ENCODE measurements at regions not wholly inside any gene's neighbourhood (a gene's known extent, or its start where the extent isn't known, plus 50 kb on each side); places are given as distances from the start of the nearest gene placed in this dataset.
"Not testable (repeated sequence)": the region's sequence is repeated elsewhere in the genome, so short reads cannot be mapped to it uniquely, and the experiment has no call there.

DNA sequence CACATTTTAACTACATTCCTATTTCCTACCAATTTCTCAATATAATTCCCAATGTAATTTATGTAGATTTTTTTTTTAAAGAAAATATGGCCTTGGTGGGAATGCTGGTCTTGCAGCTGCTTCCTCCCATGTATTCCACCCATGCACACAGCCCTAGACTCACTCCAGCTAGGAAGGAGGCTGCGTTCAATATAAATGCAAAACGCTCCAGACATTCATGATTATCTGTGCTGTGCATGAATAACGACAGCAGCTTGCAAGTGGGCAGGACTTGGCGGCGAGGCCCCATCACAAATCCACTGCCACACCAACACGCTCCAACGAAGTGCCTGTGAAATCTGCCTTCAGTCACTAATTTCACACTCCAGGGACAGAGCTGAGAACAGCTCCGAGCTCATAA is 391.2 kb downstream of the PREX1 start:
- not testable (repeated sequence) for DNase-seq

DNA sequence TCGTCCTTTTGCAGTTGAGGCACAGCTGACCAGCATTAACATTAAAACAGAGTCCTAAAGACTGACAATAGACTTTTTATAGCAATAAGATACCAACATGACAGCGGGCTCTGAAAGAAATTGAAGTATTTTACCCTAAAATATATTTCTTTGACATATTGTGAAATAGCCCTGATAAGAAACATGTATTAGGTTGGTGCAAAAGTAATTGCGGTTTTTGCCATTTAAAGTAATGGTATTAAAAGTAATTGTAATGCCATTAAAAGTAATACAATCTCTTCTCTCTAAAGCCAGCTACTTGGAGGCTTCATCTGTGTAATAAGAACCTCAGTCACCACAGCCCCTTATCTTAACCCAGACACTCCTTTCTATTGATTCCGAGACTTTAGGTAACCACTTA is 394.6 kb downstream of the PREX1 start:
- no peak for DNase-seq

DNA sequence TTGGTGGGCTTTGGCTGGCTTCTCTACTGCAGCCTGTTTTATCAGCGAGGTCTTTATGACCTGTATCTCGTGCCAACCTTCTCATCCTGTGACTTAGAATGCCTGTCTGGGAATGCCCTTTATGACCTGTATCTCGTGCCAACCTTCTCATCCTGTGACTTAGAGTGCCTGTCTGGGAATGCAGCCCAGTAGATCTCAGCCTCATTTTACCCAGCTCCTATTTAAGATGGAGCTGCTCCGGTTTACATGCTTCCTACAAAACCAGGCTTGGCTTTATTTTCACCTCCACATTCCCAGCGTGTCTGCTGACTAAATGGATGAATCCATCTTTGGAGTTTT is 395.3 kb downstream of the PREX1 start:
- no peak for DNase-seq

DNA sequence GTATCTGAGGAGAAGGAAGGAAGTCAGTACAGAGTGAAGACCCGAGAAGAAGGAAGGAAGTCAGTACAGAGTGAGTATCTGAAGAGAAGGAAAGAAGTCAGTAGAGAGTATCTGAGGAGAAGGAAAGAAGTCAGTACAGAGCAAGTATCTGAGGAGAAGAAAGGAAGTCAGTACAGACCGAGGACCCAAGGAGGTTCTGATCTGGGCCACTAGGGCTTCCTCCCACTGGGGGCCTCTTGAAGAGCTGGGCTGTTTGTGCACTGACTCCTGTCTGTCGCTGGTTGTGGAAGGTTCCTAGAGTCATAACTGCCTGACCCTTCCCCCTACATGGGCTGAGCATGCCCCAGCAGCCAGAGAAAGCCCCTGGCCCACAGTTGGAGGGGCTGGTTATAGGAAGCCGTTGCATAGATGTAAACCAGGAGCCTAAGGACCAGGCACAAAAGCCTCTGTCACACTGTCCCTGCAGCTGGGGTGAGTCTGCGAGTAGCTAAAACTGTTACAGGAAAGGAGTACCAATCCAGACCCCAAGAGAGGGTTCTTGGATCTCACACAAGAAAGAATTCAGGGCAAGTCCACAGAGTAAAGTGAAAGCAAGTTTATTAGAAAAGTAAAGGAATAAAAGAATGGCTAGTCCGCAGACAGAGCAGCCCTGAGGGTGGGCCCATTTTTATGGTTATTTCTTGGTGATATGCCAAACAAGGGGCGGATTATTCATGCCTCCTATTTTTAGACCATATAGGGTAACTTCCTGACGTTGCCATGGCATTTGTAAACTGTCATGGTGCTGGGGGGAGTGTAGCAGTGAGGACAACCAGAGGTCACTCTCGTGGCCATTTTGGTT is 395.9 kb downstream of the PREX1 start:
- no peak for DNase-seq

DNA sequence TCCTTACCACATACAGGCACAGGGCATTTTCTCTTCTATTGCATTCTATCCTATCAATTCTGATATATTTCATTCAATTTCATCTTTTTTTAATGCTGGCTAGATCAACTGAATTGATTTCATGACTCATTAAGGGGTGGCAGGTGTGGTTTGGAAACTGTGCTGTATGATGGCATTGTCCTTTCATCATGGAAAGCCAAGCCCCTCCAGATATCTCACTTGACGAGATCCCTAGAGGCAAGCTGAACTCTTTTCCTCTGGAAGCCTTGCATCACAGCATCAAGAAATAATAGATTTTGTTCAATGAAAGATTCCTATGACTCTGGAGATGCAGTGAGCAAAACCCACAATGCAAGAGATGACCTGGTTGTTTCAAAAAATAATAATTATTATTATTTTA is 401.2 kb downstream of the PREX1 start:
- DNase-seq = no peak

DNA sequence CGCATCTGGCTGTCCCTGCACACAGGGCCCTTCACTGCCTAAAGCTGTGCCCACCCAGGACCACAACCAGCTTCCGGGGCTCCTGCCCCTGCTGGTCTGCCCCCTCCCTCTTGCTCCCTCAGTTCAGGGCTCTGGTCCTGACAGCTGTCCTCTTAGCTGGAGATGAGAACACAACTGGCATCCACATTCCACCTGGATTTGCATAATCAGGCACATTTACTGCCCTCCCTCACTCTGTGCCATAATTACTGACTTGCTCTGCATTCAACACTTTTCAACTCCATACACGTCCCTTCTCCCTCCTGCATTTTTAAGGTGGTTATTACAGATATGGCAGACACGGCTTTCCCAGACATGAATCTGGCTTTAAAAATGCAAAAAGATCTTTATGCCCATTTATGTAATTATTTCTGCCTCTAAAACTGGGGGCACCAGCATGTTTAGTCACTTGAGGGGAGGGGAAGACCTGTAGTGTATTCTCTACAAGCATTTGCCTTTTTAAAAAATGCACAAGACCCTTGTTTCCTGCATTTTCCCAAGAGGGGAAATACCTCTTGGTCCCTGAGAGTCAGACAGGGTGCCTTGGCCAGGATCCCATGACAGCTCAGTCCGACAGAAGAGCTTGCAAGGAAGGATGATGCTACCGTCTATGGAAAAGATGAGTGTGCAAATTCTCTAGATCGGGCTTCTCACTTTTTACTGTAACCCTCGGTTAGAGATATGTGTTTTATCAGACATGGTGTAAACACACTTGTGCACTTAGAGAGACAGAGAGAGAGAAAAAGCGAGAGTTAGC is 401.8 kb downstream of the PREX1 start:
- DNase-seq = no peak

DNA sequence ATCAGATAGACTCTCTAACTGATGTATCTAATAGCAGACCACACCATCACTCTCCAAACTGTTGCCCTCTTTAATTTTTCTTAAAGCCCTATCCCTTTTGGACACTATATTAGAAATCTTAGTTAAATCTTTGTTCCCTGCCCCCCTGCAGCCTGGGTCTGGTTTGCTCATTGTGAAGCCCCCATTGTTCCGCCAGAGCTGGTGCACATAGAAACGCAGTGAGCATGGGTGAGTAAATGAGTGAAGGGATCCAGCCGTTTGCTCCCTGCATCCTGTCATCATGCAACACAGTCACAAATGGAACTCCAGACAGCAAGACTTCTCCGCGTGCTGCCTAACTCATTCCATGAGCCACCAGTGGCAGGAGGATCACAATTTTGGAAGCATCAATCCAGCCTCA is 402.5 kb downstream of the PREX1 start:
- DNase-seq = no peak

DNA sequence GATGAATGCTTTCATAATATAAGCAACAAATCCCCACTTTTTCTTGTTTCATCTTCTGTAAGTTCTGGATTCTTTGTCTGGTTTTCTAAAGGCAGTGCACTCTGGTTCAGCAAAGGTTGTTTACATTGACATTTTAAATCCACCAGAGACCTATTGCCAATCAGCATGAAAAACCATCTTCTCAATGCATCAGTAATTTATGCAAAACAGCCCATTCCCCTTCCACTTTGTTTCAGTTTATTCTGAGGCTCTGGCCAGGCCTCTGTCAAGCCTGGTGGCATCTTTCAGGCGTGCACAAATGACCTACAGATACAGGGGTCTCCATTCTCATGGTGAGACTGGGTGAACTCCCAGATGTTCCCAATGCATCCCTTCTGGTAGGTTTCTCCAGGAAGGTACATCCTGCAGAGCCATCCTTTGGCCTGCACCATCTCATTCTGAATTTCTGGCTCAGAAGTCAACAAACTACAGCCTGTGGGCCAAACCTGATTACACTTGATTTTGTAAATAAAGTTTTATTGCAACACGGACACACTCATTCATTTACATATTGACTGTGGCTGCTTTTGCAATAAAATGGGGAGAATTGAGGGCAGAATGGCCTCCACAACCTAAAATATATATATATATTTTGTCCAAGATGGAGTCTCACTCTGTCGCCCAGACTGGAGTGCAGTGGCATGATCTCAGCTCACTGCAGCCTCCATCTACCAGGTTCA is 405.4 kb downstream of the PREX1 start:
- no peak for DNase-seq

DNA sequence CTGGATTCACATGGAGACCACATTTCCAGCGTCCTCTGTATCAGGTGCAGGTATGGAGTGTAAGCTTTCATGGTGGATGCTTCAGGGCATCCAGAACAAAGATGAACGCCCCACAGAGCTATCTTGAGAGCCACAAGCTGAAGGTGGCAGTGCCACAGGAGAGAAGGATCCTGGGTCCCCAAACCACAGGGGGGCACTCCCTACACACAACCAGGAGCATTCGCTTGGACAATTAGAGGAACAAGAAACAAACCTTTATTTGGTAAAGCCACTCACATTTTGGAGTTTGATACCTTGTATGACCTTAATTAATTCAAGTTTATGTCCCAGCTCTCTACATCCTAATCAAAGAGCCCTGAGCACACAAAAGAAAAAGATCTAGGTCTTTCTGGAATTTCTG is 406.3 kb downstream of the PREX1 start:
- no peak for DNase-seq

DNA sequence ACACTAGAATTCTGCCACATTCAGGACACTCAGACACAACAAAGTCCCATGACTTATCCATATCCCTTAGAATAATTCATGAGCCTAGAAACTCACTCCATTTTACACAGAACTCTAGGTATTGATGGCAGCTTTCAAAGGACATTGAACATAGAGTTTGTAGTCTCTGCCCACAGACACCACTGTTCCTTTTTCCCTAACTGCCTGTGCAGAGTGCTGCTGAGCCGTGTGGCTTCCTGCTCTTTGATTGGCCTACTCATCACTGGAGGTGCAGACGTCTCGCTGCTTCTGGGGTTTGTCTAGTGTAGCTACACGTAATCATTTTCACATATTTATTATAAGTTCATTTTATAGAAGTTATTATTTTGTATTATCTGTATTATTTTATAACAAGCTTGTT is 407.6 kb downstream of the PREX1 start:
- no peak for DNase-seq

DNA sequence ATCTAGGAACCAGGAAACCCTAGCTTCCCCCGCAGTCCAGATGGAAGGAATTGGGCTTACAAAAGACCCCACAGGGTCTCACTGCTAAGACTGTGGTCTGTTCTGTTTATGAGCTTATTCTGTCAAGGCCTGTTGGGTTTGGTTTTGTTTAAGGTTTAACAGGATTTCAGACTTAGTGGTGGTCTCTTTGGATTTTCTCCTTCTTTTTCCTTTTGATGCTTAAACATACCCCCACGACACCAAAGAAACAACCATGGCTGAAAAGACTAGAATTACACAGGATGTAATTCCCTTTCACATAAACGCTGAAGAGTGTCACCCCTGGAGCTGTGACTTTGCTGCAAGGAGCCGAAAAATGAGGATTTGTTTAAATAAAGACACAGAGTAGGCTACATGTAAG is 408.6 kb downstream of the PREX1 start:
- no peak for DNase-seq

DNA sequence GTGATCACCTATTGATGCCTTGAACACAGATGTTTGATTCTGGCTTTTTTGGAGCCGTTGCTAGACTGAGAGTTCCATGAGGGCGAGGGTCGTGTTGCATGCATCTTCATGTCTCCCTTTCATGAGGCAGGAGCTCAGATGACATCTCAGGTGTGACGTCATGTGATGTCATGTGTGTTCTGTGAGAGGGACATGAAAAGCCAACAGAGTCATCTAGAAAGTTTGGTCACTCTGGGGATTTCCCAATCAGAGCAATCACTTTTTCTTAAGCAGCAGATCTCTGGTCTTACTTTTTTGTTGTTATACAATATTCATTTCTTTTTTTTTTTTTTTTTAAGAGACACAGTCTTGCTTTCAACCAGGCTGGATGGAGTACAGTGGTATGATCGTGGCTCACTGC is 411.8 kb downstream of the PREX1 start:
- no peak for DNase-seq

DNA sequence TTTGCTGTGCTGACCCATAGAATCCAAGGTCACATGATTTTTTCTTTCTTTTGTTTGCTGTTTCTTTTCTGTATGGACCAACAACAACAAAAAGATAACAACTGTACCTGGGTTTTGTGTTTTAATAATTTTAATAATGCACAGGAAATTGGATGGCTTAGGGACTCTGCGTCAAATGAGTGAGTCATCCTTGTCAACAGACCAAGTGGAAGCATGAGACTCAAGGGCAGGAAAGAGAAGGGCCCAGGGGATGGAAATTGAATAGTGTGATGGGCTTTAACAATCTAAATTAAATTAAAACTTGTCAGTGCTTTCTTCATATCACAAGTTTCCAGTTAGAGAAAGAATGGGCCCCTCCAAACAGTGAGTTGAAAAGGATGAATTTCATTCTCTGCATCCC is 413.0 kb downstream of the PREX1 start:
- DNase-seq = no peak

DNA sequence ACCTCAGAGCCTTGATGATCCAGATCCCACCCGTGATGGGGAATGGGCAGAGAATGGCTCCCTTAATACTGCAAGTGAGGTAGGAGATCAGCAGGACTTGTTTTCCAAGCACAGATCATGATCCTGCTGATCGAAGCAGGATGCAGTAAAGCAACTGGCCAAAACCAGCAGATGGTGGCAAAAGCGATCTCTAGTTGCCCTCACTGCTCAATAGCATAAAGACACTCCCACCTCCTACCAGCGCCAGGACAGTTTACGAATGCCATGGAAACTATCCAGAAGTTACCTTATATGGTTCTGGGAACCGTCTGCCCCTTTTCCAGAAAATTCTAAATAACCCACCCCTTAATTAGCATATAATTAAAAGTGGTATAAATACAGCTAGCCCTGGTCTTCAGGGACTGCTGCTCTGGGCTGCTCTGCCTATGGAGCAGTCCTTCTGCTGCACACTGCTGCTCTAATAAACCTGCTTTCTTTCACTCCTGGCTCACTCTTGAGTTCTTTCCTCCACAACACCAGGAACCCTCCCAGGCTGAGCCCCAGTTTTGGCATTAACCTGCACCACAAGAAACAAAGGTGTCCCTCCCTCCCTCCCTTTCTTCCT is 415.8 kb downstream of the PREX1 start:
- no peak for DNase-seq

DNA sequence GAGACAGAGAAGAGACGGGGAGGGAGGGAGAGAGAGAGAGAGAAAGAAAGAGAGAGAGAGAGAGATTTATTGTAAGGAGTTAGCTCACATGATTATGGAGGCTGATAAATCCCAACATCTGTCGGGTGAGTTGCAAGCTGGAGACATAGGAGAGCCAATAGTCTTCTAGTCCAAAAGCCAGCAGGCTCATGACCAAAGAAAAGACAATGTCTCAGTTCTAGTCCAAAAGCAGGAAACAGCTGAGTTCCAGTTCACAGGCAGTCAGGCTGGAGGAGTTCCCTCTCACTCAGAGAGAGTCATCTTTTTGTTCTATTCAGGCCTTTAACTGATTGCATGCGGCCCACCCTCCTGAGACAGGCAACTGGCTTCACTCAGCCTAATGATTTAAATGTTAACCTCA is 416.6 kb downstream of the PREX1 start:
- DNase-seq = peak; percentile 70

DNA sequence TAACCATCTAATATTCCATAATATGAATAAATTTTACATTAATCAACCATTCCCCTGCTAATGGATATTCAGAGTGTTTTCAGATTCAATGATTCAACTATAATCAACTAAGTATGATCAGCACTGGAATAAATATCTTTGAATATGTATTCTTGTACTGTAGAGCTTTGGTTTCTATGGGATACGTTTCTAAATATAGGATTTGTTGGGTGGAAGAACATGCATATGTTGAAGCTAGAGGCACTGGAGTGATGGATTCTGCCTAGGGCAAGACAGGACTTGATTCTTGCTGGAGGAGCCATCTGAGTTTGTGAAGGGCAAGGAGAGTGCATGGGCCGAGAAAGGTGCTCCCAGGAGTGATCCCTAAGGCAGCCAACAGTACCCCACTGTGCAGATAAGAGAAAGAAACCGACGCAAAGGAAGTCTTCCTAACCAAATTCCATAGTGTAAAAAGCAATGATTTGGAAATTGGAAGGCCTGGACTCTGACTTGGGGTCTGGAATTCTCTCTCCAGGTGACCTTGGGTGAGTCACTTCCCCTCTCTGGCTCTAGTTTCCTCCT is 418.7 kb downstream of the PREX1 start:
- no peak for DNase-seq

DNA sequence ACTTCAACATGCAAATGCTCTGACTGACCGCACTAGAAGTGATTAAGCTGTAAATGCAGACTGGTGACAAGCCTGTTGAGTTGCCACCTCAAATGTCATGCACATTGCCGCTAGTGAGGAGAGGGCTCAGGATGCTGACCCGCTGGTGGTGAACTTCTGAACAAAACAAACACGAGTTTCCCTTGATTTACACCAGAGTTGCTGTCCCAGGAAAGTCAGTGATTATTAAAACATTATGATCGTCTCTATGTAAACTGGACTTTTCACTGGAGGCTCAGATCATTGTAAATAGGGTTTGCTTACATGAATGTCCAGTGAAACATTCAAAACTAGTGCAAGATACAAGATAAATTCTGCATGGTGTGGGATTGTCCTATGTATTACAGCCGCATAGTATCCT is 420.1 kb downstream of the PREX1 start:
- DNase-seq = no peak

DNA sequence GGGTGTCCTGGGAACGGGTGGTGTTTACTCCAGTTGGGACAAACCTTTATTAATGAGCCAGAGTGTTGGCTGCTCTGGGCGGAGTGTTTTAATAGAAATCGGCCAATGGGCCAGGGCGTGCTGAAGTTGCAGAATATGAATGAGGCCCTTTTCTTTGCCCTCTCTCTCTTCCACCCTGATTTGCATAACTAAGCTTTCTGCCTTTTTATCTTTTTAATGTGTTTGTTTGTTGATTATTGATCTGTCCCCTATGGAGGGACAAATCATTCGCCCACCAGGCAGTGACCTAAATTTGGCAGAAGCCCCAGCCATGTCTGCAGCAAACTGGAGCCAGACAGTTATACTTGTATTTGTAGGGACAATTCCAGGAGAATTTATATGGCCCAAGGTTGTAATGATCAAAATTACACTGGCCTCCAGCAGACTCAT is 420.9 kb downstream of the PREX1 start:
- no peak for DNase-seq

DNA sequence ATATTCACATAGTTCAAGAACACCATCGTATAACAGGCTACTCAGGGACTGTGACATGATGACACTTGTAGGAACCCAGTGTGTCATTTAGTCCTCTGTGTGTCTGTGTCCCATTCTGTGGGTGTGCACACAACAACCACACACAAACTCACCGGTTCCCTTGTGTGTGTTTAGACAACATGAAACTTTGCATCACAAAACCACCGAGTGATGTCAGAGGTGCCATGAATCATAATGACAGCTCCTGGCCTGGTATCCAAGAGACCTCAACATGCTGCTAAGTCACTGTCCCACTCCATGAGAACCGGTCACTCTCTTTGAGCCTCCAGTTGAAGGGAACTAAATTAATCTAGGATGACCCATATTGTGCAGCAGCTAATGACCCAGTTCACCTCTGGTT is 421.3 kb downstream of the PREX1 start:
- no peak for DNase-seq

DNA sequence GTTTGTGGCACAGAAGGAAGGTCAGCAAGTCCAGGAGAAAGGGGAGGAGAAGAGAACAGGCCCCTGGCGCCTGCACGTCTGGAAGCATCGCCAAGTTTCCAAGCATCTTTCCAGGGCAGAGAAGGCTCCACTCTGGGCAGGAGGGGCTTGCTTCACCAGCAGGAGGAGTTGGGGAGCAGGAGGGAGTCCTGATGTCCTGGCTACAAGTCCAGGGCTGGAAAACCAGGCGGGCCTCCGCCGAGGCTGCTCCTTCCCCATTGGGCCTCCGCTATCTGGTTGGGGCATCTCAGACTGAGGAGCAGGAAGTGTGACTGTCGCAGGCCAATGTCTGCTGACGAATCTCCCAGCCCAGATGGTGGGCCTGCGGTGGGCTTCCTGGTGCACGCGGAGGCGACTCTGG is 421.9 kb downstream of the PREX1 start:
- peak; percentile 33 for DNase-seq

DNA sequence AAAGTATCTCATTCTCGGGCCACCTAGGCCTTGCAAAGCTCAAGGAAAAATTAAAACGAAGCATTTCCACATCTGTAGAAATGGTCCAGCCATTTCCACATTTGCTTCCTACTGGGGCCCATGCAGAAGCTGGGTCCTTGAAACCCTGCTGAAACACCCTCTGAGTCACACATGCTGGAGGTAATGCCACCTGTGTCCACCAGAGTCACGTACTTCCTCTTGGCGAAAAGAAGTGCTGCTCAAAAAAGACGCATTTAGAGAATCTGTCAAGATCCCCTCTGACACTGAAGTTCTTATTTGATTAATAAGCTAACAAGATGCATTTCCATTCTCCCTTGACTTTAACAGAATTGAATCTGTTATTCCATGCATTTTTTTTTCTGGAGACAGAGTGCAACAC is 423.2 kb downstream of the PREX1 start:
- no peak for DNase-seq

DNA sequence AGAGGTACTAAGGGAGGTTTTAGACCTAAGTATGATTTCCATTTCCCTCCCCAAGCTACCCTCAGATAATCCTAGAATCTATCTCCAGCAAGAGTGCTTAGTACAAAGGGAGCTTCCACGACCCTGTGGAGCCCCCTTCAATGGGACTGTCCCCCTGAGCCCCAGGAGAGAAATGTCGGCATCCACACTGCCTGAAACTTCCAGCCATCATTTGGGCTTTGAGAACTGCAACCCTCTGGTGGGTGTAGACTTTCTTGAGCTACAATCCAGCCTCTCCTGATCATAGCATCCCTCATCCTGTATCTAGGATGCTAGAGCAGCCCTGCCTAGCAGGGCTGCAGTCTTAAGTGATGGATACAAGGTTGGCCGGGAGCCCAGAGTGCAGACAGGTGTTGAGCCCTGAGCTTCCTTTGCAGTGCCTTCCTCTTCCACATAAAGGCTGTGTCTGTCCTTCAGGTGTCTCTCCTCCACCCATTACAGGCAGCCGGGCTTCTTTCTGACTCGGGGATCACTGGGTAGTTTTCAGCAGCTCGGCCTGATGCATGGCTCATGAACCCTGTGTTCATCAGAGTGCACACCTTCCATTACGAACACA is 424.5 kb downstream of the PREX1 start:
- no peak for DNase-seq

DNA sequence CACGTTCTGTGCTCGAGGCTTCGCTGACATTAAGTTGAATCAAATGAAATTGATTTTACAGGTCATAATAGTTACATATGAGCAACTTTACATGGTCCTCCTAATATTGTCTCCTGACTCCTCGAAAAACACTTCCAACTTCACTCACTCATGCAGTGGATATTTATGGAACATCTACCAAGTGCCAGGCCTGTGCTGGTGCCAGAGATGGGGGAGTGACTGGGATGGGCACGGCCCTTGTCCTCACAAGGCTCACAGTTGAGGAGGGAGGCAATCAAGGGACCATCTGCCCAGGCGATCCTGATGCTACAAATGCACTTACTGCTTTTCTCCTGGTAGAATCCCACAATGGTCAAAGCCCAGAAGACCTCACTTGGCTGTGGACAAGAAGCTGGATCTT is 426.4 kb downstream of the PREX1 start:
- DNase-seq = no peak

Data from femur (tissue), 1 donor.